PFSK-1 (cell line): ENCODE measurements at regions not wholly inside any gene's neighbourhood (a gene's known extent, or its start where the extent isn't known, plus 50 kb on each side); places are given as distances from the start of the nearest gene placed in this dataset.
A peak's percentile ranks its signal among the peaks of the same experiment; 100 is the strongest.

ENCODE experiments used
- FOXP2 ChIP-seq: optimal IDR thresholded peaks from 2 replicates; pipeline ENCODE3; 2011; ENCODE audit warnings: borderline replicate concordance, control low read depth, inconsistent platforms; ENCODE audit not compliant: insufficient read depth; ENCODE audit errors: extremely low read length, extremely low read depth
- POLR2AphosphoS5 ChIP-seq: IDR thresholded peaks from 2 replicates; pipeline ENCODE4 v1.6.1; 2012; ENCODE audit warnings: low read depth, mild to moderate bottlenecking, control low read depth, low read length, moderate library complexity
- SIN3A ChIP-seq: IDR thresholded peaks from 2 replicates; pipeline ENCODE4 v1.6.1; 2012; ENCODE audit warnings: mild to moderate bottlenecking, low read length, moderate library complexity, borderline replicate concordance; ENCODE audit not compliant: insufficient read depth
- TAF1 ChIP-seq: IDR thresholded peaks from 2 replicates; pipeline ENCODE4 v1.6.1; 2012; ENCODE audit warnings: low read length, control low read depth, borderline replicate concordance; ENCODE audit not compliant: insufficient read depth
- TF ChIP-seq, protein P1 (sequence below), 2 experiments: IDR thresholded peaks; 2 replicates each; pipeline versions ENCODE4 v1.6.1 to v1.8.0; 2011 to 2012; ENCODE audit warnings: low read depth in 2 of 2, low read length in 2 of 2, control low read depth in 1 of 2, inconsistent platforms in 1 of 2, mild to moderate bottlenecking in 1 of 2, moderate library complexity in 1 of 2; ENCODE audit not compliant: insufficient read depth in 1 of 2

DNA sequence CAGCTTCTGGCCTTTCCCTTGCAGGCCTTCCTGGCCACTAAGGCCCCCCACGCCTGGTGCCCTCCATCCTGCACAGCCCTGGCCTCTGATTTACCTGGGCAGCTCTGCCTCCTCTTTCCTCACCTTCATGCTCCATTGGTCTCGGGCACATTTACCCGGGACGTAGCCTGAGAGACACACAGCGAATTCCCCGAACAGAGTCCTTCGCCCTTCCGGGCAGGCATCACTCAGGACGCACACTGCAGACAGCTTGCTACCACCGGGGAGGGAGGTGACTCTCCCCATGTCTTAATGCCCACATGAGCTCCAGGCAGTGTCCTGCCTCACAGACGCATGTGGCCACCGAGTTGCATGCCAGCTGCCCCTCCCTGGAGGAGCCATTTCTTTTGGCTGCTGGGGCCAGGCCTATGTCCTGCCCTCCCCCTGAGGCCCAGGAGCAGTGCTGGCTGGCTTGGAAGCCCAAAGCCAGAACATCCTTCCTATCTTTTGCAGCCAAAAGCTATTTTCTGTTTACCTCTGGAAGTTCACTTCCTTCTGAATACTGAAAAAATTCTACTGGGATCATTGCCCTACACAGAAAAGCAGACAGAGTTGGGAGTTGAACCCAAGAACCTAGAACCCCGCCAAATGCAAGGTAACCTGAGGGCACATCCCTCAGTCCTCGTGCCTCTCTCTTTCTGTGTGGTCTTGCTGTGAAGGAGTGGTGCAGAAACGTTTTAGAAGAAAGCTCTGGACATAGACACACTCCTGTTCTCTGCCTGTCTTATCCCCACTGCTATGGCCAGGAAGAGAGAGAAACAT, 209.5 kb downstream of the TOMM20 start:
- TF ChIP-seq, protein P1, sequence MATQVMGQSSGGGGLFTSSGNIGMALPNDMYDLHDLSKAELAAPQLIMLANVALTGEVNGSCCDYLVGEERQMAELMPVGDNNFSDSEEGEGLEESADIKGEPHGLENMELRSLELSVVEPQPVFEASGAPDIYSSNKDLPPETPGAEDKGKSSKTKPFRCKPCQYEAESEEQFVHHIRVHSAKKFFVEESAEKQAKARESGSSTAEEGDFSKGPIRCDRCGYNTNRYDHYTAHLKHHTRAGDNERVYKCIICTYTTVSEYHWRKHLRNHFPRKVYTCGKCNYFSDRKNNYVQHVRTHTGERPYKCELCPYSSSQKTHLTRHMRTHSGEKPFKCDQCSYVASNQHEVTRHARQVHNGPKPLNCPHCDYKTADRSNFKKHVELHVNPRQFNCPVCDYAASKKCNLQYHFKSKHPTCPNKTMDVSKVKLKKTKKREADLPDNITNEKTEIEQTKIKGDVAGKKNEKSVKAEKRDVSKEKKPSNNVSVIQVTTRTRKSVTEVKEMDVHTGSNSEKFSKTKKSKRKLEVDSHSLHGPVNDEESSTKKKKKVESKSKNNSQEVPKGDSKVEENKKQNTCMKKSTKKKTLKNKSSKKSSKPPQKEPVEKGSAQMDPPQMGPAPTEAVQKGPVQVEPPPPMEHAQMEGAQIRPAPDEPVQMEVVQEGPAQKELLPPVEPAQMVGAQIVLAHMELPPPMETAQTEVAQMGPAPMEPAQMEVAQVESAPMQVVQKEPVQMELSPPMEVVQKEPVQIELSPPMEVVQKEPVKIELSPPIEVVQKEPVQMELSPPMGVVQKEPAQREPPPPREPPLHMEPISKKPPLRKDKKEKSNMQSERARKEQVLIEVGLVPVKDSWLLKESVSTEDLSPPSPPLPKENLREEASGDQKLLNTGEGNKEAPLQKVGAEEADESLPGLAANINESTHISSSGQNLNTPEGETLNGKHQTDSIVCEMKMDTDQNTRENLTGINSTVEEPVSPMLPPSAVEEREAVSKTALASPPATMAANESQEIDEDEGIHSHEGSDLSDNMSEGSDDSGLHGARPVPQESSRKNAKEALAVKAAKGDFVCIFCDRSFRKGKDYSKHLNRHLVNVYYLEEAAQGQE (IDR thresholded peaks at IDR 0.05; ENCODE audit: insufficient read depth in 1 of 2, low read depth in 2 of 2, low read length in 2 of 2) = no peak
- TF ChIP-seq FOXP2 (peak; percentile 37), TAF1 (no peak; the same call in 1 of the 2 replicates), POLR2AphosphoS5 (no peak), SIN3A (no peak)

DNA sequence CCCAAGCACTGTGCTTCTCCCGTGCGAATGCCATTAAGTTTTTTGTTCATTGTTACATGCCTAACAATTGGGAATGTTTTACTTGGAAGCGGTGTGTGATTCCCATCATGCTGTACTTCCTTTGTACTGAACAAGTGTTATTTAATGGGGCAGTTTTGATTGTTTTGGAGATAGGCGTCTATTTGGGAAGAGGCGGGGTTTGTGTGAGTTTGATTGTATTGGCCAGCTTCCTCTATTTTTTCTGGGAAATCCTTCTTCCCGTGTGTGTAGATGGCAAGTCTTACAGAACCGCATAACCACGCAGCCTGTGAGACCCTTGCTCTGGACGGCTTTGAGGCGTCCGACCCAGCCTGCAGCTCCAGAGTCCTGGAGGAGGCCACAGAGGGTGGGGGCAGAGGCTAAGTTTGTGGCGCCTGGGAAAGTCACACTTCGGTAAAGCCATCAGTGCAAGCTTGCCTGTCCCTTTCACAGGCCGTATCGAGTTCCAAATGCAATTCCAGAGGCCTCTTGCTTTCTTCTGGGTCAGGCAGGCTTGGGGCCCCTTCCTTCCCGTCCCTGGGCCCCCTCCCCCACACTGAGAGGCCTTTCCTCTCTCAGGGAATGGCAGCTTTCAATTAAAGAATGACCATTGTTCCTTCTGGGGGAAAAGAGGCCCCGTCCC, 210.3 kb downstream of the TOMM20 start:
- TF ChIP-seq FOXP2 (no peak), SIN3A (0 out of 2 replicates have a peak, but pooled peaks have one; percentile 33), TAF1 (no peak)
- TF ChIP-seq, protein P1 (IDR thresholded peaks at IDR 0.05; ENCODE audit: insufficient read depth in 1 of 2, low read depth in 2 of 2, low read length in 2 of 2) = 0 out of 4 replicates have a peak, but pooled peaks of 1 of the 2 experiments have one; percentile 64

DNA sequence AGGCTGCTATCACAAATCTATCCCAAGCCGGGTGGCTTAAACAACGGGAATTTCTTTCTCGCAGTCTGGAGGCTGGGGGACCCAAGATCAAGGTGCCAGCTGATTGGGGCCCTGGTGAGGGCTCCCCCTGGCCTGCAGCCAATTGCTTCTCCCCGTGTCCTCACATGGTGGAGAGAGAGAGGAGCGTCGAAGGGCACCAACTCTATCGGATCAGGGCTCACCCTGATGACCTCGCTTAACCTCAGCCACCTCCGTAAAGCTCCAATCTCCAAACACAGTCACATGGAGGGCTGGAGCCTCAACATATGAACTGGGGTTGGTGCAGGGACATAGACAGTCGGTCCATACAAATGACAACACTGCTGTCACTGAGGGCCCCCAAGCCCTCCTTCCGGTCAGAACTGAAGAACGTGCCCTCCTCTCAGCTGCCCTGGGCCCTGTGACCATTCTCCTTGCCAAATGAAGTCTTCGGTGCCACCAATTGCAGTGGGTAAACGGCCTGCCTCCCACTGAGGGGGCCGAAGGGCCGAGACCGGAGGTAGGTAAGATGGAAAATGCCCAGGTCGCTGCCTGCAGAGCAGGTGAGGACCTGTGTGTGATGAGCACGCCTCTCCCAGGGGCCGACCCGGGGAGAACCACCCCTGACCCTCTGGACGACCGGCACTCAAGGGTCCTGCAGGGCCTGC, 211.0 kb downstream of the TOMM20 start:
- TF ChIP-seq, protein P1 (IDR thresholded peaks at IDR 0.05; ENCODE audit: insufficient read depth in 1 of 2, low read depth in 2 of 2, low read length in 2 of 2) = no peak
- TF ChIP-seq FOXP2 (no peak), POLR2AphosphoS5 (no peak), SIN3A (no peak), TAF1 (no peak)

DNA sequence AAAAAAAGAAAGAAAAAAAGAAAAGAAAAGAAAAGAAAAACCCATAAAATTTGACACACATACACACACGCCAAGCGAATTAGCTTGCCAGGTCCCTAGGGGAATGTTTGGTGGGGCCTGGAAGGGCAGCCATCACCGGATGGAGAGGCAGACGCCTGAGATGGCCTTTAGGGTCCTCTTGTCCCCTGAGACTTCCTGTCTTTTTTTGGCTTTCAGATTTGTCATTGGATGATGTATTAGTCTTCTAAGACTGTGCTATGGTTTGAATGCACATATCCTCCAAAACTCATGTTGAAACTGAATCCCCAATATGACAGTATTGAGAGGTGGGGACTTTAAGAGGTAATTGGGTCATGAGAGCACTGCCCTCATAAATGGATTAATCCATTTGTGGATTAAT, 211.8 kb downstream of the TOMM20 start:
- TF ChIP-seq FOXP2 (no peak), TAF1 (no peak), POLR2AphosphoS5 (no peak), SIN3A (no peak)
- TF ChIP-seq, protein P1 (IDR thresholded peaks at IDR 0.05; ENCODE audit: insufficient read depth in 1 of 2, low read depth in 2 of 2, low read length in 2 of 2) = no peak
